ENCODE measurements at regions not wholly inside any gene's neighbourhood (a gene's known extent, or its start where the extent isn't known, plus 50 kb on each side); places are given as distances from the start of the nearest gene placed in this dataset.

GRCh38 chr3:197368330-197368729, 69.9 kb upstream of the DLG1 start:
- TF ChIP-seq CTCF (IDR thresholded peaks at IDR 0.05; ENCODE audit: low read depth, low read length, poor library complexity, severe bottlenecking) (no peak), EZH2phosphoT487 (IDR thresholded peaks at IDR 0.05; ENCODE audit: borderline replicate concordance, low read length) (no peak)
